COLO668 (cell line): ENCODE measurements at regions not wholly inside any gene's neighbourhood (a gene's known extent, or its start where the extent isn't known, plus 50 kb on each side); places are given as distances from the start of the nearest gene placed in this dataset.

ENCODE experiments used
- DNase-seq: peaks from one replicate; lab custom pipeline; 2025; ENCODE audit not compliant: unreplicated experiment; lab: John Stamatoyannopoulos, UW

DNA sequence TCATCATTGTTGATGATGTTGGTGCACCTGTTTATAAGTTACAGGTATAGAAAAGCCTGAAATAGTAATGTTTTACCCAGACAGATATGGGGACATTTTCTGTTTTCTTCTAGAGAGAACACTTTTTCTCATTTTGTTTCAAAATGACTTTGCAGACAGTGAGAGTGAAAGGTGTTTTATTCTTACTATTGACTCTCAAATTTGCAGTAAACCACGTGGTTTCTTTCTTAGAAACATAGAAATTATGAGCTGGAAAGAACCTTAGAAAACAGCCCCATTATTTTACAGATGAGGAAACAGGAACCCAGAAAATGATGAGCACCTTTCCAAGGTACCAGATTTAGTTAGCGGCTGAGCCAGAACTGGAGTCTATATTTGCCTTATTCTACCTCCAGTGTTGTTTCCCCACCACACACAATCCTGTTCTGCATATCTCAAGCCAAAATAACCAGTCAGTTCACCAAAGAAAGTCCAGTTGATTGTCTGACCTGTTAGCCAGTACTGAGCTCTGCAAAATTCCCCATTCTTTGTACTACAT lies 138.9 kb upstream of the AHR start:
- DNase-seq = no peak

- DNase-seq = no peak
These were observed 131.6 kb upstream of the AHR start for GRCh38 chr7:17166824-17167379.

DNA sequence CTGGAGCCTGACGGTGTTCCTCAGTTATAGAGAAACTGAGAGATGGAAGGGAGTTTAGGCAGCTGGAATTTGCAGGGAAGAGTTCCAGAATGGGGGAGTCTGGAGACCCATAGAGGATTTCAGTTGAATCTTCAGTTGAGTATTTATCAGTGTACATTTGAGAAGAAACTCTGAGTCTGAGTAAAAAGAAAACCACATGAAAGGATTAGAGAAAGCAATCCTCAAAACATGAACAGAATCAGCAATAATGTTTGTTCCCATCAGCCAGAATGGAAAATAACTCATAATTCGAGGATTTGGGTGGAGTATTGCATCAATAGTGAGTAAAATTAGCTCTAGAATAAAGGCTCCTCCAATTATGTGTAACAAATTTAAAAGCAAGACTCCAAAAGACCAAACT lies 130.0 kb upstream of the AHR start:
- DNase-seq = no peak

DNA sequence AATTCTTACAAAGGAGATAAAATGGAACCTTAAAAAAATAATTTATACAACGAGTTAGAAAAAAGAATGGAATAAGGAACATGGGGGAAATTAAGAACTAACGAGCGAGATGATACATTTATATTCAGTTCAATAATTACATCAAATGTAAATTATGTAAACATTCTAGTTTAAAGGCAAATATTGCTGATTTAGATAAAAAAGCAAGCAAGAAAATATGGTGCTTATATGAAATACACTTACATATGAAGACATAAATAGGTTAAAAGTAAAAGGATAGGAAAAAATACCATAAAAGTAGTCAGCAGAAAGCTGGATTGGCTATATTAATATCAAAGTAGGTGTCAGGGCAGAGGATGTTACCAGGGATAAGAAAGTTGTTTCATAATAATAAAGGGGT lies 127.0 kb upstream of the AHR start:
- DNase-seq = no peak

GRCh38 chr7:17176371-17177032 lies 122.0 kb upstream of the AHR start:
- no peak for DNase-seq

GRCh38 chr7:17178545-17178944 lies 119.9 kb upstream of the AHR start:
- no peak for DNase-seq

DNA sequence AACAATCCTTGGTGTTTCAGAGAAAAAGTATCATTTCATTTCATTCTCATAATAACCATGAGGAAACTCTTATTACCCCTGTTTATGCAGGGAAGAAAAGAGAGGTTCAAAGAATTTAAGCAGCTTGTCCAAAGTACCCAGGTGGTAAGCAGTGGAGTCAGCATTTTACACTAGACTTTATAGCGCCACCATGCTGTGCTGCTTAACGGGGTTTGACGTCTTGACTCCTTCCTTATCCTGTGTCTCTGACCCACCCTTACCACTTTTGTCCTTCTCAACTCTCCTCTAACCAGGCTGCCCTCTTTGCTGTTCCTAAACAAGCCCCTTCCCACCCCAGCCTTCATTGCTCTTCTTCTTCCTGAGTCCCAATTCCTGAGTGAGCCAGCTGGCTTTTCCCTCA lies 117.0 kb upstream of the AHR start:
- no peak for DNase-seq

DNA sequence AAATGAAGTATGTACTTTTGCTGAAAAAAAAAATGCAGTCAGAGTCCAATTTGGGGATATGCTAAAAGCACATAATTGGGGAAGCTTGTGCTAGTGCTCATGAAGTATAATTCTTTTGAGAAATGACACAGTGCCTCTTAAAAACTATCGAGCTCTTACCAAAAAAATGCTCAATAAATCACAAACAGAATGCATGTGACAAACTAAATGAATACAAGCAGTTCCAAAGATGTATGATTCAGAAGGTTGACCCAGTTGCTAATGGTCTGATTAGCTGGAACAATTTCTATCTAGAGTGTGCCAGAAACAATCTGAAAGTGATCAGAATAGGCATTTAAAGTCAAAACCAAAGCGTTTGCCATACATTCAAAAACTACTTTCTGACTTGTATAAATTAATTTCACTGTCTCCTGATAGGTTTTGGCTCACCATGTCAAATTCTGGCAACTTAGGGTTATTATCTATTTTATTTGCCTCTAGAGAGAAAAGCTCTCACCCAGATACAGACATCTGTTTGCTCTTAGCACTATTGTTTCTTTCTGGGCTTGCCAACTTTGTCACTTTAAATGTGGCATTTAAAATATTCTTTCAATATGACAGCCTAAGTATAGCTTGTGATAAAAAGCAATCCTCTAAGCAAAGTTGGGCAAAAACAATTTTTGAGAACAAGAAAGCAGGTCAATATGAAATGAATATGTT lies 114.7 kb upstream of the AHR start:
- DNase-seq = no peak

GRCh38 chr7:17184805-17185689 lies 113.4 kb upstream of the AHR start:
- no peak for DNase-seq

GRCh38 chr7:17185690-17186070 lies 112.8 kb upstream of the AHR start:
- no peak for DNase-seq

DNA sequence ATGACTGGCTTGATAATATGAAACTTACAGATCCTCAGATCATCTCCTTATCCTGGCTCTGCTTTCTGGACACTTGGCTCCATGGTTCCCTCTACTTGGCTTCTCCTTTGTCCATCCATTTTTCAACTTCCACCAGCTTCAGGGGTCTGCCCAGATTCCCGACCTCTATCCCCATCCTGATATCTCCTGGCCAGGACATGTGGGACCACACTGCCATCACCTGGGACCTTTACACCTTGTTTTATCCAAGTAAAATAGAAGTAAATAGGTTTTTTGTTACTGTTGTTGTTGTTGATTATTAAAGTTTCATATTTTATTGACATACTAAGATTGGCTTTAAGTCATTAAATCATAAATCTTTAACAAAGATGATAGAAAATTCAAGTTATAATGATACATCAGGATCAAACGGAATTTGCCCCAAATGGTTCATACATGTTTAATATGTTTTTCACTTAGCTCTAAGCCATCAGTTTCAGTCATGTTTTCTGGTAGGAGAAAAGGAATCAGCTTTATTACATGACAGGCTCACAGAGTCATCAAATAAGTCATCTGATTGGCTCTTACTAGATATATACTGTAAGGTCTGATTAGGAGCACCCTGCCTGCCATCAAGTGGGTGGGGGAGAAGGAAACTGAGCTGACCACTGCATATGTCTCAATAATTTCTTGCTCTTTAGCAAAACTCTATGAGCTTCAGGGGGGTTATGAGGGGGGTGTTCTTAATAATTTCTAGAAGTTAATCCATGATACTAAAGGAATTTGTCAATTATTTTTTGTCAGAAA lies 111.5 kb upstream of the AHR start:
- DNase-seq = no peak

- no peak for DNase-seq
These were observed 103.8 kb upstream of the AHR start for GRCh38 chr7:17194656-17195055.

DNA sequence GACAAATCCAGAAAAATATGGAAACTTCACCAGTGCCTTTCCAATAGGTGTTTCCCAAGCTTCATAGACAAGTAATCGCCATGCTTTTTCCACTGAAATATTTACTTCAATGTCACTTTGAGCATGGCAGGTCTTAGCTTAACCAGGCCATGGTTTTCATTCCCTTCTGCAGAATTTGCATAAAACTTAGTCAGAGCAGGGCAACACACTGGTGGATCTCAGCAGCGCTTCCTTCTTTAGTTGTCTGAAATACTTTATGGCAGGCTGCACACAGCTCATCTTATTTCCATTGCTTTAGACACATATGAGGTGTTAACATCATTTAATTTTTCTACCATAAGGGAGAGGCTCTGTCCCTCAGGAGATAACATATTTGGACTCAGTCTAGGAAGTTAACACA lies 102.9 kb upstream of the AHR start:
- no peak for DNase-seq

GRCh38 chr7:17205910-17206309 lies 92.5 kb upstream of the AHR start:
- no peak for DNase-seq

GRCh38 chr7:17206349-17206905 lies 92.0 kb upstream of the AHR start:
- peak; percentile 85 for DNase-seq

- DNase-seq = no peak
These were observed 91.2 kb upstream of the AHR start for GRCh38 chr7:17207220-17207619.

GRCh38 chr7:17209101-17209500 lies 89.4 kb upstream of the AHR start:
- DNase-seq = no peak

DNA sequence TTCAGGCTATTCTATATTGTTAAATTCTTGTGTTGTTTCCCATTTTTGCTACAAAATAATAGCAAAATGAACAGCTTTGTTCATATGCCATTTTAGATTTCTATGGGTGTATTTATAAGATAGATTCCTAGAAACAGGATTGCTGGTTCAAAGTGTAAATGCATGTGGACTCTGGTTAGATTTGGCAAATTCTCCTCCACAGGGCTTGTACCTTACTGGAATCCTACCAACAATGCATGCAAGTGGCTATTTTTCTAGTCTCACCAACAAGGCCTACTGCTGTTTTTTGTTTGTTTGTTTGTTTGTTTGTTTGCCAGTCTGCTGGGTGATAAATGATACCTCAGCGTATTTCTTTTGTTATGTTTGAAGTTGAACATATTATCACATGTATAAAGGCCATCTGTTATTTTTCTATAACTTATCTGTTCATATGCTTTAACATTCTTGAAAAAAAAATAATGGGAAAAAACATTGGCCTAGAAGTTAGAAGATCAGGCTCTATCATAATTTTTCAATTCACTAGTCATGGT lies 87.1 kb upstream of the AHR start:
- no peak for DNase-seq

DNA sequence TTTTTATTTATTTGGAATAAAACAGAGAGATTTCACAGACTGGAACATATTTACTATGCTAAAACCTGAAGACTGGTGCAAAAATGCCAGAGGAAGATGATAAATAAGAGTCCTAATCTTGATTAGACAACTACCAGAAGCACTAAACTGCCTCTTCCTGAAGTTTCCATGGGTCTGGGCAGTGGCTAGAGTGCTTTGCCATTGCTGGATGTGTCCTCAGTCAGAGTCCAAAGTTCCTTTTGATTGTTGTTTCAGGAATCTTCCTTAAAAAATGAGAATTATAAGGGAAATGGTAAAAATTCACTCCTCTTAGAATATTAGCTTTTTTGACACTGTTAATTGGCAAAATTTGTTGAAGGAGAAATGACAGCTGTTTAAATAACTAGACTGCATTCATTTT lies 86.3 kb upstream of the AHR start:
- DNase-seq = no peak
